Endothelial cell (in vitro differentiated cells): ENCODE measurements at regions not wholly inside any gene's neighbourhood (a gene's known extent, or its start where the extent isn't known, plus 50 kb on each side); places are given as distances from the start of the nearest gene placed in this dataset.

Experiments
- DNase-seq: peaks from one replicate; pipeline ENCODE4 v3.0.0; 2021; ENCODE audit warnings: low spot score
- H3K27ac Mint-ChIP-seq: one replicate; pipeline ENCODE4 v1.8.0; 2021; ENCODE audit warnings: mixed read lengths, inconsistent platforms; ENCODE audit not compliant: unreplicated experiment
- H3K27me3 Mint-ChIP-seq: one replicate; pipeline ENCODE4 v1.8.0; 2021; ENCODE audit warnings: mild to moderate bottlenecking, moderate library complexity, mixed read lengths, inconsistent platforms; ENCODE audit not compliant: unreplicated experiment
- H3K36me3 Mint-ChIP-seq: one replicate; pipeline ENCODE4 v1.8.0; 2021; ENCODE audit warnings: mild to moderate bottlenecking, low read depth, mixed read lengths, inconsistent platforms; ENCODE audit not compliant: unreplicated experiment
- H3K4me1 Mint-ChIP-seq: one replicate; pipeline ENCODE4 v1.8.0; 2021; ENCODE audit warnings: mild to moderate bottlenecking, mixed read lengths, inconsistent platforms; ENCODE audit not compliant: unreplicated experiment
- H3K4me3 Mint-ChIP-seq: one replicate; pipeline ENCODE4 v1.8.0; 2021; ENCODE audit warnings: mild to moderate bottlenecking, mixed read lengths, inconsistent platforms; ENCODE audit not compliant: unreplicated experiment
- H3K9me3 Mint-ChIP-seq: one replicate; pipeline ENCODE4 v1.8.0; 2021; ENCODE audit warnings: mixed read lengths, inconsistent platforms; ENCODE audit not compliant: unreplicated experiment
- CTCF ChIP-seq: fragments of 200-600 bp; sonication (generic); IDR thresholded peaks from one replicate; pipeline ENCODE4 v1.5.0; 2021; ENCODE audit warnings: antibody characterized with exemption; ENCODE audit not compliant: unreplicated experiment

GRCh38 chr4:63036159-63036866, 1372.9 kb downstream of the TECRL start:
- Mint-ChIP-seq H3K27me3 (no peaks in the 10 kb centered on the region), H3K9me3 (no peaks in the 10 kb centered on the region), H3K4me3 (no peak overlapping the region), H3K36me3 (no peaks in the 10 kb centered on the region), H3K4me1 (no peaks in the 10 kb centered on the region), H3K27ac (no peak overlapping the region)
- no peak for TF ChIP-seq CTCF
- DNase-seq, result no peak

- Mint-ChIP-seq H3K36me3 (no peaks in the 10 kb centered on the region), H3K4me3 (no peak overlapping the region)
- no peak for DNase-seq
These were observed 1379.9 kb downstream of the TECRL start for GRCh38 chr4:63029380-63029779.

GRCh38 chr4:63020661-63021060, 1388.6 kb downstream of the TECRL start:
- no peaks in the 10 kb centered on the region for H3K9me3 Mint-ChIP-seq
- H3K36me3 Mint-ChIP-seq, result no peaks in the 10 kb centered on the region
- H3K4me1 Mint-ChIP-seq, result no peaks in the 10 kb centered on the region
- no peak for DNase-seq
- no peaks in the 10 kb centered on the region for H3K27me3 Mint-ChIP-seq
- TF ChIP-seq CTCF, result no peak
- H3K27ac Mint-ChIP-seq, result no peak overlapping the region
- no peak overlapping the region for H3K4me3 Mint-ChIP-seq

More at GRCh38 chr4:63029380-63029779, 1379.9 kb downstream of the TECRL start:
- no peaks in the 10 kb centered on the region for H3K27me3 Mint-ChIP-seq
- no peak for TF ChIP-seq CTCF
- H3K4me1 Mint-ChIP-seq, result no peaks in the 10 kb centered on the region
- H3K27ac Mint-ChIP-seq, result no peak overlapping the region
- no peaks in the 10 kb centered on the region for H3K9me3 Mint-ChIP-seq

- Mint-ChIP-seq H3K9me3 (no peaks in the 10 kb centered on the region), H3K27ac (no peak overlapping the region), H3K36me3 (no peaks in the 10 kb centered on the region), H3K27me3 (no peaks in the 10 kb centered on the region), H3K4me3 (no peak overlapping the region), H3K4me1 (no peaks in the 10 kb centered on the region)
- DNase-seq, result no peak
- TF ChIP-seq CTCF, result no peak
These were observed 1392.0 kb downstream of the TECRL start for GRCh38 chr4:63017300-63017699.

GRCh38 chr4:62970846-62971245, 1438.4 kb downstream of the TECRL start:
- no peaks in the 10 kb centered on the region for H3K36me3 Mint-ChIP-seq
- peaks cover 13% of the 10 kb centered on the region for H3K4me1 Mint-ChIP-seq

More at GRCh38 chr4:62970846-62971245, 1438.4 kb downstream of the TECRL start:
- no peak for TF ChIP-seq CTCF
- no peaks in the 10 kb centered on the region for H3K27me3 Mint-ChIP-seq
- H3K4me3 Mint-ChIP-seq, result no peak overlapping the region
- DNase-seq, result no peak
- no peak overlapping the region for H3K27ac Mint-ChIP-seq
- H3K9me3 Mint-ChIP-seq, result no peaks in the 10 kb centered on the region
